ENCODE measurements at regions not wholly inside any gene's neighbourhood (a gene's known extent, or its start where the extent isn't known, plus 50 kb on each side); places are given as distances from the start of the nearest gene placed in this dataset.

DNA sequence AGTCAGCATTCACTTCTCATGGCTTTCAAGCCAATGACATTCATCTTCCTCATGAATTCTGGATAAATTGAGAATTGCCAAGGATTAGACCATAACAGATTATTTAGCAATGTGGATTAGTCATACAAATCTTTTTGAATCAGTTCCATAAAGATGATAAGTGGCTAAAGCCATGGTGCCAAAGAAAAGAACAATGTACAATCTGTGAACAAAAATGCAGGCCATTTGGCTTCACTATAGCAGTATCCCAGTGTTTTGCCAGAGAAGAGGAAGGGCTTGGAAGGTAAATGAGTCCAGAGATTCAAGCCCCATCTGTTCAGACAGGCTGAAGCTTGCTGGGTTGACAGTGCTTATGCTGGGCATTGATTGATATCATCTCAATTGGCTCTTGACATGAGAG, 376.4 kb upstream of the LRRC7 start:
- TF ChIP-seq, protein P1, sequence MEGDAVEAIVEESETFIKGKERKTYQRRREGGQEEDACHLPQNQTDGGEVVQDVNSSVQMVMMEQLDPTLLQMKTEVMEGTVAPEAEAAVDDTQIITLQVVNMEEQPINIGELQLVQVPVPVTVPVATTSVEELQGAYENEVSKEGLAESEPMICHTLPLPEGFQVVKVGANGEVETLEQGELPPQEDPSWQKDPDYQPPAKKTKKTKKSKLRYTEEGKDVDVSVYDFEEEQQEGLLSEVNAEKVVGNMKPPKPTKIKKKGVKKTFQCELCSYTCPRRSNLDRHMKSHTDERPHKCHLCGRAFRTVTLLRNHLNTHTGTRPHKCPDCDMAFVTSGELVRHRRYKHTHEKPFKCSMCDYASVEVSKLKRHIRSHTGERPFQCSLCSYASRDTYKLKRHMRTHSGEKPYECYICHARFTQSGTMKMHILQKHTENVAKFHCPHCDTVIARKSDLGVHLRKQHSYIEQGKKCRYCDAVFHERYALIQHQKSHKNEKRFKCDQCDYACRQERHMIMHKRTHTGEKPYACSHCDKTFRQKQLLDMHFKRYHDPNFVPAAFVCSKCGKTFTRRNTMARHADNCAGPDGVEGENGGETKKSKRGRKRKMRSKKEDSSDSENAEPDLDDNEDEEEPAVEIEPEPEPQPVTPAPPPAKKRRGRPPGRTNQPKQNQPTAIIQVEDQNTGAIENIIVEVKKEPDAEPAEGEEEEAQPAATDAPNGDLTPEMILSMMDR (IDR thresholded peaks at IDR 0.05): no peak
- no peak for TF ChIP-seq EP300 (IDR thresholded peaks at IDR 0.05)
- no peak for TF ChIP-seq POLR2AphosphoS5 (IDR thresholded peaks at IDR 0.05)
- TF ChIP-seq POLR2A (IDR thresholded peaks at IDR 0.05): no peak
- Histone ChIP-seq H3K9me3 (no peaks in the 10 kb centered on the region), H3K27ac (no peak overlapping the region), H3K36me3 (no peaks in the 10 kb centered on the region), H3K4me3 (no peak overlapping the region), H3K27me3 (no peaks in the 10 kb centered on the region), H3K4me1 (peaks cover 0 to 9% (median 0%) of the 10 kb centered on the region in 3 donors)
- ATAC-seq: no peak

DNA sequence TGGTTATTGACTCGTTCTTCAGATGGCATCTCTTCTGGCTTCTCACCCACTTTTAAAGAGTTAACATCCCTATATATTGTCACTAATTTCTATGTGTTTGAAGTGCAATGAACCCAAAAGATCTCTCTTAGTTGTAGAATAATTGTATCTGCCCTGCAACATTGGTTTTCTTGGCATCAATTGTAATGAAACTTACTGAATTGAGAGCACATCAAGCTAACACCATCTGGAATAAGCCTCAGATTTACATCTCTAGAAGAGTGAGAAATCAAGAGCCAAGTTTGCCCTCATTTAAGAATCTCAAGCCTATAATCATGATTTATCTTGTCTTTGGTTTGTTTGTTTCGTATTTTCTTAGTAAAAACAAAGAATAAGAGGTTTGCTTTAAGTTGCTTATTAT, 372.6 kb upstream of the LRRC7 start:
- Histone ChIP-seq H3K4me3 (no peak overlapping the region), H3K27me3 (no peaks in the 10 kb centered on the region), H3K36me3 (no peaks in the 10 kb centered on the region), H3K27ac (no peak overlapping the region), H3K9me3 (no peaks in the 10 kb centered on the region), H3K4me1 (peaks cover 0 to 9% (median 0%) of the 10 kb centered on the region in 3 donors)
- no peak for ATAC-seq
- no peak for TF ChIP-seq POLR2AphosphoS5 (IDR thresholded peaks at IDR 0.05)
- TF ChIP-seq EP300 (IDR thresholded peaks at IDR 0.05): no peak
- TF ChIP-seq, protein P1 (IDR thresholded peaks at IDR 0.05): no peak
- no peak for TF ChIP-seq POLR2A (IDR thresholded peaks at IDR 0.05)
- 78 to 83% methylated on average over 2 of the region's 2 CpGs for WGBS, 2 donors (ENCODE audit: low coverage in 1 of 2)

DNA sequence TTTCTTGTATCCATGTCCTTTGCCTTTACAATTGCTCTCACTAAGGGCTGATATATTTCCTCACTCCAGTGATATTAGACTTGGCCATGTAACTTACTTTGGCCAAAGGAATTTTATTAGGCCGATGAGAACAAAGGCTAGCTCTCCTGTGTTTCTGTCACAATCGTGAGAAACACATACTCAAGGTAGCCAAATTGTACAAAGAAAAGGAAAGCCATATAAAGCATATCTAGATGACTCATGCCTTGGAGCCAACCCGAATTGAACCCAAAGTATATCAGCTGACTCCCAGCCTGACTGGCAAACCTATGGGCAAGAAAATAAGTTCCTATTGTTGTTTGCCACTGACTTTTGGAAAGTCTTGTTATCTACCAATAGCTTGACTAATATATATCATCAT, 371.7 kb upstream of the LRRC7 start:
- ATAC-seq: no peak
- H3K9me3 ChIP-seq: no peaks in the 10 kb centered on the region
- TF ChIP-seq, protein P1 (IDR thresholded peaks at IDR 0.05): no peak
- TF ChIP-seq POLR2A (IDR thresholded peaks at IDR 0.05): no peak
- TF ChIP-seq POLR2AphosphoS5 (IDR thresholded peaks at IDR 0.05): no peak
- TF ChIP-seq EP300 (IDR thresholded peaks at IDR 0.05): no peak
- H3K27me3 ChIP-seq: no peaks in the 10 kb centered on the region
- WGBS, 2 donors (ENCODE audit: low coverage in 1 of 2): 65 to 72% methylated on average over 3 of the region's 3 CpGs
- H3K4me1 ChIP-seq: peaks cover 0 to 4% (median 0%) of the 10 kb centered on the region in 3 donors
- H3K36me3 ChIP-seq: no peaks in the 10 kb centered on the region
- H3K4me3 ChIP-seq: no peak overlapping the region
- no peak overlapping the region for H3K27ac ChIP-seq

DNA sequence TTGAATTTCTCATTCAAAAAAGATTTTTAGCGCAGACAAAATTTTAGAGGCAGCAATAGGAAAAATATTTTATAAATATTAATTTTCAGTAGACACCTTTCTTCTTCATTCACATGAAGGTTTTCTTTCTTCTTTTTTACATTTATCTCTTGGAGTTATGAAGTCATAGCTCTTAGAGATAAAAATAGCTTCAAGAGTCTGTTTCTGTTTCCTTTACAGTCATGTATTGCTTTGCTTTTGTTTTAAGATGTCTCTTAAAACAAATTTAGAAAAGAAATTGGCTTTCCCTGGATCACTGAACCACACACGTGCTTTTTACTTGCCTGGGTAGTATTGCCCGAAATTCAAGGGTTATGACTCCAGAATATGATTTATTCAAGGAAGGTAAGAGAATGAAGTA, 369.9 kb upstream of the LRRC7 start:
- 47 to 63% methylated on average over 3 of the region's 3 CpGs for WGBS, 2 donors (ENCODE audit: low coverage in 1 of 2)
- TF ChIP-seq POLR2A (IDR thresholded peaks at IDR 0.05): no peak

DNA sequence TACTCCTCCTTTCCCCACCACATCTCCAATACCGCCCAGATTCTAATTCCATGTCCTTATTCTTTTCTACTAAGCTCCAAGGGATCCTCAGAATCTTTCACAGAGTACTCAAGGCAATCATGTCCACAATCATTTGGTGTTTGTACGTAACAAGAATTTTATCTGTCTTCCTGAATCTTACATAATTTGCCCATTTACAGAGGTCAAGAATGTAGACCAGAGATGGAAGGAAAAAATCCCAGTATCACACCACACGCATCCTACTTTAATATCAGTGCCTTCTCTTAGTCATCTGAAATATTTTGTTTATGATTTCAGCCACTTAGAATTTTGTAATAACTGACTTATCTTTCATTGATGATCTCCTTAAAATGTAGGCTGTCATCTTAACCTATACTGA, 366.0 kb upstream of the LRRC7 start:
- H3K27ac ChIP-seq: no peak overlapping the region
- no peak for ATAC-seq
- H3K27me3 ChIP-seq: no peaks in the 10 kb centered on the region
- TF ChIP-seq, protein P1 (IDR thresholded peaks at IDR 0.05): no peak
- no peak for TF ChIP-seq POLR2AphosphoS5 (IDR thresholded peaks at IDR 0.05)
- TF ChIP-seq EP300 (IDR thresholded peaks at IDR 0.05): no peak
- no peak for TF ChIP-seq POLR2A (IDR thresholded peaks at IDR 0.05)
- H3K9me3 ChIP-seq: peaks cover 0 to 13% (median 0%) of the 10 kb centered on the region in 3 donors
- no peak overlapping the region for H3K4me3 ChIP-seq
- no peaks in the 10 kb centered on the region for H3K36me3 ChIP-seq
- H3K4me1 ChIP-seq: no peaks in the 10 kb centered on the region
- WGBS, 2 donors (ENCODE audit: low coverage in 1 of 2): 80 to 94% methylated on average over 2 to 3 of the region's 3 CpGs

More for the DNA sequence above, 369.9 kb upstream of the LRRC7 start:
- H3K36me3 ChIP-seq: no peaks in the 10 kb centered on the region
- no peak overlapping the region for H3K27ac ChIP-seq
- H3K27me3 ChIP-seq: no peaks in the 10 kb centered on the region
- H3K4me3 ChIP-seq: no peak overlapping the region
- no peaks in the 10 kb centered on the region for H3K9me3 ChIP-seq
- ATAC-seq: no peak
- H3K4me1 ChIP-seq: no peaks in the 10 kb centered on the region

All from gastroesophageal sphincter (tissue), 4 donors.